SH-SY5Y (cell line): ENCODE measurements at regions not wholly inside any gene's neighbourhood (a gene's known extent, or its start where the extent isn't known, plus 50 kb on each side); places are given as distances from the start of the nearest gene placed in this dataset.

Experiments used
- GATA2 ChIP-seq: IDR thresholded peaks from 2 replicates; pipeline ENCODE4 v1.6.1; 2011; ENCODE audit warnings: mild to moderate bottlenecking, low read depth, low read length
- GATA3 ChIP-seq: IDR thresholded peaks from 2 replicates; pipeline ENCODE4 v1.6.1; 2011; ENCODE audit warnings: low read depth, mild to moderate bottlenecking, low read length, moderate library complexity

DNA sequence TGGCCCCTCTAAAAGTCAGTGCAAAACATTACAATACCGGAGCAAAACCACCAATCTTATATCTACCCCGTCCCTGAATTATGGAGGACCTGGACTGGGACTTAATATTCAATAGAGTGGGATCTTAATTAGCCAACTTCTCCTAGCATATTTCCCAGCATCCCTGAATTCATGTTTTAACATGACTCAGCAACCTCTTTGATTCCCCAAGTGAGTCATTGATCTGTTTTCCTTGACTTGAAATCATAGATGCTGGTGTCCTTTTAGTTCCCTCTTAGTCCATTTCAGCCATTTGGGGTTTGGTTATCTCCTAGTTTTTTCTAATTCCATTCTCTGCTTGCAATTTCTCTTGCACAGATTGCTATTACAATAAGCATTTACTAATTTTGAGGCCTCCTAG, 677.7 kb upstream of the CELF4 start:
- TF ChIP-seq GATA2, result no peak
- TF ChIP-seq GATA3, result no peak
